WERI-Rb-1 (cell line): ENCODE measurements at regions not wholly inside any gene's neighbourhood (a gene's known extent, or its start where the extent isn't known, plus 50 kb on each side); places are given as distances from the start of the nearest gene placed in this dataset.

Experiments
- DNase-seq: peaks from one replicate; pipeline ENCODE4 v3.0.0-alpha.2; 2020
- H3K27ac ChIP-seq: fragments of 250-450 bp; sonication (Bioruptor Pico); 2 replicates; pipeline ENCODE4 v1.5.1; 2020; ENCODE audit warnings: mild to moderate bottlenecking, moderate library complexity
- H3K27me3 ChIP-seq: fragments of 250-450 bp; sonication (Bioruptor Pico); 2 replicates; pipeline ENCODE4 v1.5.1; 2021; ENCODE audit warnings: mild to moderate bottlenecking, low read depth, moderate library complexity; ENCODE audit not compliant: insufficient read depth, severe bottlenecking
- H3K36me3 ChIP-seq: fragments of 250-450 bp; sonication (Bioruptor Pico); 2 replicates; pipeline ENCODE4 v1.5.1; 2020; ENCODE audit warnings: mild to moderate bottlenecking, moderate library complexity
- H3K4me3 ChIP-seq: 2 replicates; pipeline ENCODE4 v1.5.1; 2011; ENCODE audit warnings: low read depth, mild to moderate bottlenecking, control low read depth, low read length
- H3K9me3 ChIP-seq: fragments of 250-450 bp; sonication (Bioruptor Pico); 2 replicates; pipeline ENCODE4 v1.5.1; 2021; ENCODE audit warnings: mild to moderate bottlenecking, moderate library complexity; ENCODE audit not compliant: severe bottlenecking
- CTCF ChIP-seq: IDR thresholded peaks from 2 replicates; pipeline ENCODE4 v1.5.1; 2011; ENCODE audit warnings: low read depth, mild to moderate bottlenecking, control low read depth, inconsistent platforms, low read length

DNA sequence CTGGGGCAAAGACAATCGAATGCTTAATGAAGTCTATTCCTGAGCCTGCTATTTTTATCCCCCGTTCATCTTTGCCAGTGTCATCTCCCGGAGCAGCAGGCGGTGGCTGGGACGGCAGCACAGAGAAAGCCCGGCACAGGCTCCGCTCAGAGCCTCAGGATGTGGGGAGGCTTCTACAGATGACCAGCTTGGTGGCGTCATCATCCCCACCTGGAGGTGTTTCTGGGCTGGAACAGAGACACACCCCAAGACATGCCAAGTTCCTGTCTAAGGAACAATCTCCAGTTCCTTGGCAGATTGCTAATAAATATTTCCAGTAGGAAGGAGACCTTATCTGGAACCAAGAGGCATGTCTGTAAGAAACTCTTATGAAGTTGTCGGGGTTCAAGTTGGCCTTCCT is 552.4 kb upstream of the MGMT start:
- no peak for DNase-seq
- no peaks in the 10 kb centered on the region for H3K9me3 ChIP-seq
- no peaks in the 10 kb centered on the region for H3K36me3 ChIP-seq
- no peak overlapping the region for H3K27ac ChIP-seq
- no peak for TF ChIP-seq CTCF
- H3K27me3 ChIP-seq = peaks cover 34% of the 10 kb centered on the region
- H3K4me3 ChIP-seq = no peak overlapping the region

- no peak for TF ChIP-seq CTCF
- Histone ChIP-seq H3K27me3 (peaks cover 34% of the 10 kb centered on the region), H3K9me3 (no peaks in the 10 kb centered on the region), H3K27ac (no peak overlapping the region), H3K4me3 (no peak overlapping the region), H3K36me3 (no peaks in the 10 kb centered on the region)
- no peak for DNase-seq
Measured at GRCh38 chr10:128915630-128916029, 551.4 kb upstream of the MGMT start.

GRCh38 chr10:128916383-128916782 is 550.7 kb upstream of the MGMT start:
- DNase-seq = no peak
- no peaks in the 10 kb centered on the region for H3K36me3 ChIP-seq
- H3K9me3 ChIP-seq = no peaks in the 10 kb centered on the region
- H3K27ac ChIP-seq = no peak overlapping the region
- H3K4me3 ChIP-seq = no peak overlapping the region
- no peak for TF ChIP-seq CTCF
- peaks cover 34% of the 10 kb centered on the region for H3K27me3 ChIP-seq

GRCh38 chr10:128921389-128922022 is 545.5 kb upstream of the MGMT start:
- no peaks in the 10 kb centered on the region for H3K36me3 ChIP-seq
- DNase-seq = no peak
- no peak overlapping the region for H3K4me3 ChIP-seq
- H3K9me3 ChIP-seq = no peaks in the 10 kb centered on the region
- TF ChIP-seq CTCF = no peak
- H3K27me3 ChIP-seq = peaks cover 14% of the 10 kb centered on the region
- H3K27ac ChIP-seq = no peak overlapping the region

DNA sequence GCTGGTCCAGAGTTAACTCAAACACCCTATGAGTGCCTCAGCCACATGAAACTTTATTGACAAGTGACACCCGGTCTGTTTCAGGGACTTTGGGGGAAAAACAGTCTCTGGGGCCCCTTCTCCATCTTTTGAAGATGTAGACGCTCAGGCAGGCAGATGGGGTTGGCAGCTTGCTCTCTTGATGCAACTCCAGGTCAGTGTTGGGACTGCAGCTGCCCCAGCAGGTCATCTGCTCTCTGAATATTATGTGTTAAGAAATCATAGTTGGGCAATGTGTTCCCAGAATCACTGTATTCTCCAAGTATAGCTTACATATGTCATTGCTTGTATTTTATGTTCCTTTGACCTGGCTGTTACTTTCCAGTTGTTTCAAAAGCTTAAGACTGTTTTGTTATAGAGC is 544.9 kb upstream of the MGMT start:
- no peak for TF ChIP-seq CTCF
- H3K27me3 ChIP-seq = peaks cover 11% of the 10 kb centered on the region
- no peak overlapping the region for H3K27ac ChIP-seq
- no peak overlapping the region for H3K4me3 ChIP-seq
- H3K36me3 ChIP-seq = no peaks in the 10 kb centered on the region
- no peaks in the 10 kb centered on the region for H3K9me3 ChIP-seq
- no peak for DNase-seq

DNA sequence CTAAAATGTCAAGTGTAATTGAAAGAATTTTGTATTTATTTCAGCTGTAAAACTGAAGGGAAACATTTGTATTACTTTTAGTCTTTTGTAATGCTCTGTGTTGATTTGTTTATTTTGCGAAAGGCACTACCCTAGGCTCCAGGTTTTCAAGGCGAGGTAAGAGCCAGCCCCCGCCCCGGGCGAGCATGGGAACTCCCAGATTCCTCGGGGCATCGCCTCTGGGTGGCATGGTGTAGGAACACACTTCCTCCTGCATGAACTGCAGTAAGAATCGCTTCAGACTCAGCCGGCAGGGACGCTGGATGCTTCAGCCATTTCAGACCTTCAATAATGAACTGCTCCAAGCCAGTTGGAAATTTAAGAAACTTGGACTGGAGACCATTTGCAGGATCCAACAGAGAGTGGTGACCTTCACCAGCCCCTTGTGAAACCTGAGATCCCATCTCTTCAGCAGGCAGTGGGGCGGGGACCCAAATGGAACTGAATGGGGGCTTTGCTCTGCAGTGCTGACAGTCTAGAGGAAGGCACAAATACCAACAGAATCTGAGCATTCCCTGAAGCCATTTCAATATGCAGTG is 544.3 kb upstream of the MGMT start:
- H3K36me3 ChIP-seq = no peaks in the 10 kb centered on the region
- H3K9me3 ChIP-seq = no peaks in the 10 kb centered on the region
- DNase-seq = no peak
- H3K27ac ChIP-seq = no peak overlapping the region
- peaks cover 6% of the 10 kb centered on the region for H3K27me3 ChIP-seq
- H3K4me3 ChIP-seq = no peak overlapping the region
- no peak for TF ChIP-seq CTCF
